GM12873 (cell line): ENCODE measurements at regions not wholly inside any gene's neighbourhood (a gene's known extent, or its start where the extent isn't known, plus 50 kb on each side); places are given as distances from the start of the nearest gene placed in this dataset.

ENCODE experiments used
- TF ChIP-seq, protein P1 (sequence below): IDR thresholded peaks from 2 replicates; pipeline ENCODE4 v1.5.1; 2012; ENCODE audit warnings: low read depth, mild to moderate bottlenecking, moderate library complexity, low read length, control low read depth; ENCODE audit not compliant: insufficient read depth; ENCODE audit errors: missing control alignments

DNA sequence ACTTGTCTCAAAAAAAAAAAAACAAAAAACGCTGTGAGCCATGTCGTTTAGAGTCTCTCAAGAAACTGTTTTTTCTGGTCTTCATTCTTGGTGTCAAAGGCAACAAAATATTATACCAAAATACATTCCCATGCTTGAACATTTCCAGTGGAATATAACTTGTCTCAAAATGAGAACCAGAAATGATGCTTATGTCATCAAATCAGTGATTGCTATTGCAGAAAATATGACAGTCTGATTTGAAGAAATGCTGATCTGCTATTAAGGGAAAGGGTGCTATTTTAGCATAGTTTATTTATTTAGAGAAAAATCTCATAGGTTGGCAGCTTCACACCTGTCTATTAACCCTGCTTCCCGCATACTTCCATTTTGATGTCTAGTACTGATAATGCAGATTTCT is 82.4 kb upstream of the ACSL3 start:
- TF ChIP-seq, protein P1, sequence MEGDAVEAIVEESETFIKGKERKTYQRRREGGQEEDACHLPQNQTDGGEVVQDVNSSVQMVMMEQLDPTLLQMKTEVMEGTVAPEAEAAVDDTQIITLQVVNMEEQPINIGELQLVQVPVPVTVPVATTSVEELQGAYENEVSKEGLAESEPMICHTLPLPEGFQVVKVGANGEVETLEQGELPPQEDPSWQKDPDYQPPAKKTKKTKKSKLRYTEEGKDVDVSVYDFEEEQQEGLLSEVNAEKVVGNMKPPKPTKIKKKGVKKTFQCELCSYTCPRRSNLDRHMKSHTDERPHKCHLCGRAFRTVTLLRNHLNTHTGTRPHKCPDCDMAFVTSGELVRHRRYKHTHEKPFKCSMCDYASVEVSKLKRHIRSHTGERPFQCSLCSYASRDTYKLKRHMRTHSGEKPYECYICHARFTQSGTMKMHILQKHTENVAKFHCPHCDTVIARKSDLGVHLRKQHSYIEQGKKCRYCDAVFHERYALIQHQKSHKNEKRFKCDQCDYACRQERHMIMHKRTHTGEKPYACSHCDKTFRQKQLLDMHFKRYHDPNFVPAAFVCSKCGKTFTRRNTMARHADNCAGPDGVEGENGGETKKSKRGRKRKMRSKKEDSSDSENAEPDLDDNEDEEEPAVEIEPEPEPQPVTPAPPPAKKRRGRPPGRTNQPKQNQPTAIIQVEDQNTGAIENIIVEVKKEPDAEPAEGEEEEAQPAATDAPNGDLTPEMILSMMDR: no peak

DNA sequence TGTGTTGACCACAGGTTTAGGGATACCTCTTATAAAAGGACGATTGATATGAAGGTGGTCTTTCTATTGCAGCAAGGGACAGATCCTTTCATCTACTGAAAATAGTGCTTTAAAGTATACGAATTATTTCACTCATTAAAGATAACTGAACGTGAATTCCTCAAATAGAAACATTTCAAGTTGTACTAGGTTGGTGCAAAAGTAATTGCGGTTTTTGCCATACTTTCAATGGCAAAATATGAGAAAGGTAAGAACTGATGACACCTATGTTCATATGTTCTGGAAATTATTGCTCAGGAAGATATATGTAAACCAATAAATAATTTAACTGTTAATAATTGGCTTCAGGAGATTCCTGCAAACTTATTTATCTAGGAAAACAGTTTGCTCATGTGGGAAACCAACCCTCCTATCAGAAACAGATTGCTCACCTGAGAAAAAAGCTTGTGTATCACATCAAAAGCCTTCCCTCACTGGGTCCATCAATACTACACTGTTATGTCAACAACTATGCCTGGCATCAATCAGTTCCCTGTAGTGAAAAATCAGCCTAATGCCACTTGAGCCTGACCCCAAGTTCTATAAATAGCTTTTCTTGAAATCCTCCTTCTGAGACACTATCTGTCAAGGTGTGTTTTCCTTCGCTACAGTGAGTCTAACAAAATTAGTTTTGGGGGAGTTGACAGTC is 81.5 kb upstream of the ACSL3 start:
- TF ChIP-seq, protein P1: no peak

DNA sequence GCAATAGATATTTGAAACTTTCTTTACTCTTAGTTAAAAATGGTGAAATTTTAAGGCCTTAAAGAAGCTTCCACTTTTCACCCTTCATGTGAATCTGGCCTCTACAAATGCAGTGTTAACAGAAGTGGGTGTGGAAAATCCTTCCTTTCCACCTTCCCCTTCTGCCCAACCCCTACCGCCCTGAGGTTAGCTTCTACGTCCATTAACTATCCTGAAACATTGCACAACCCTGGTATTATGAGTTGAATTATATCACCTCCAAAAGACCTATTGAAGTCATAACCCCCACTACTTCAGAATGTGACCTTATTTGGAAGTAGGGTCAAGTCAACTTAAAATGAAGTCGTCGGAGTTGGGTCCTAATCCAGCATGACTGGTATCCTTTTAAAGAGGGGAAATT is 80.8 kb upstream of the ACSL3 start:
- TF ChIP-seq, protein P1: no peak

DNA sequence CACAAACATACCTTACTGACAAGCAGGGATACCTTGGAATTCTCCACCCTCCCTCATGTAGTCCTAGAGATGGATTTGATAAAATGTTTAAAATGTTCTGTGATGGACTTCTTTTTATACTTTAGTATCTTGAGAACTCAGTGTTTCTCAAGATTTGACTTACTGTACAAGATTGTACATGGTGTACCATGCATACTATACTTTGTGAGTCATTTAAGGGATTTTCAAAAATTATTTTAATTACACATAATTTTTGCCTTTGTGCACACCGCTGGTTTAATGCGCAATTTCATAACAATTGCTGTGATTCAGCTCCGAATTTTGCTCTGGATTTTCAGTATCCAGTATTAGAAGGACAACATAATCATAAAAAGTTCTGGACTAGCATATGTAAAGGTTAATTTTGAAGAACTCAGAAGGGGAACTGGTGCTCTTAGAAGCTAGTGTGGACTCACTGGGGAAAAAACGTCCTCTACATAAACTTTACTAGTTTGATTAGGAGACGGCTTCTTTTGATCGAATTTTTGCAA is 78.6 kb upstream of the ACSL3 start:
- TF ChIP-seq, protein P1: no peak

DNA sequence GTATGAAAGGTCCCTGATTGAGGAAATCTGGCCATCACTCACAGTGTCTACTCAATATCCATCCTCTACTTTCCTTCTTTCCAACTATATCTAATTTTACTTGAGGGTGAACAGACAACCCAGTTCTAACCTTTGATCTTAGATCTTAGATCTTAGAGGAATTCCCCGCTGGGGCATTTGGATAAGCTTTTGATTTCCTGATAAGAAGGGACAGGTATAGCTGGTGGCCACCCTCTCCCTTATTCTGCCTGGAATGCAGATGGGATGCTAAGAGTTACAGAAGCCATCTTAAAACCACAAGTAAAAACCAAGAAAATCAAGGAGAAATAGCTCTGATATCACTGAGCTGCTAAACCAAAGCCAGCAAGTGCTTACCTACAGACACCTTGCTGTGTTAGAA is 77.2 kb upstream of the ACSL3 start:
- TF ChIP-seq, protein P1: no peak

DNA sequence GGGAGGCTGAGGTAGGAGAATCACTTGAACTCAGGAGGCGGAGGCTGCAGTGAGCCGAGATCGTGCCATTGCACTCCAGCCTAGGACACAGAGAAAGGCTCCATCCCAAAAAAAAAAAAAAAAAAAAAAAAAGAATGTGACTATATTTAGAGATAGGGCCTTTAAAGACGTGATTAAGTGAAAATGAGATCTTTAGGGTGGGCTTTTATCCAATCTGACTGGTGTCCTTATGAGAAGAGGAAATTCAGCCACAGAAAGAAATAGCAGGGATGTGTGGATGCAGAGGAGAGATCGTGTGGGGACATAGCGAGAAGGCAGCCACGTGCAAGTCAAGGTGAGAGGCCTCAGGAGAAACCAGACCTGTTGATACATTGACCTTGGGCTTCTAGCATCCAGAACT is 69.9 kb upstream of the ACSL3 start:
- TF ChIP-seq, protein P1: no peak

DNA sequence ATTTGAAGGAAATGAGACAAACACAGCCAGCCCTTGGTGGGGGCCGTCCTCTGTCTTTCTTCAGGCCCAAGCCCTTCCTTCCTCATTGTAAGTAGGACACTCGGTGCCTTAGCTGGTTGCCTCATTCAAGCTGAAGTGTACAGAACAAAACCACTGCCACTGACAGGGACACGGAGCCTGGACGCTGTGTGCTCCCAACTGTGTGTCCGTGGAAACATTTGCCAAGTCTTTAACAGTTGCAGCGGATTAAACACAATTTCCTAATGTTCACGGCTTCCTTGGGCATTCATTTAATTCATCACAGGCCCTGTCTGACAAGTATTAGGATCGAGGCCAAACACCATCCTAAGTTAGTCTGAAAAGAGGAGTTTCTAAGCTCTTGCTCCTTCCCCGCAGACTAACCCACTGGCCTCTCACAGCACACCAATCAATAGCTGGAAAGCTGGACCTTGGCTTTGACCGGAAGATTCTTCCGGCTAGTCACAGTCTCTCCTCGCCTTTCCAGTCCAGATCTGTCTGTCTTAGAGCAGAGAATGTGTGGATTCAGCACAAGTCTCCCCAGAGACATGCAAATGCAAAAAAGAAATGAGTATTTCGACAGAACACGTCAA is 68.7 kb upstream of the ACSL3 start:
- TF ChIP-seq, protein P1: no peak
